ENCODE measurements at regions not wholly inside any gene's neighbourhood (a gene's known extent, or its start where the extent isn't known, plus 50 kb on each side); places are given as distances from the start of the nearest gene placed in this dataset.

DNA sequence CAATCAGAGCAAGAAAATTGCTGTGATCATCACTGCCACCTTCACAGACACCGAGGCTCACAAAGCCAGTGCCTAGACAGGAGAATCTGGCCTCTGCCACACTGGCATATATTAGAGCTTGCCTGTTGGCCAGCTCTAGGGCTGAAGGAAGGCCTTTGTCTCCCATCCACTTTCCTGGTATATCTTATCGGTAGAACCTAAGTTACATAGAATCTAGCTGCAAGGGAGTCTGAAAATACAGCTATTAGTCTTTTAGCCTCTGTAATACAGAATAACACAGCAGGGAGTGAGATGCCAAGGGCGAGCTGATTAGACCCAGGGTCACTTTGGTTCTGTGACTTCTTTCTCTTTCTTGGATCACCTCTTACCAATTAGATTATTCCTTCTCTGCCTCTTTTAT, 154.9 kb upstream of the KL start:
- no peak for DNase-seq (ENCODE audit: low read depth)

DNA sequence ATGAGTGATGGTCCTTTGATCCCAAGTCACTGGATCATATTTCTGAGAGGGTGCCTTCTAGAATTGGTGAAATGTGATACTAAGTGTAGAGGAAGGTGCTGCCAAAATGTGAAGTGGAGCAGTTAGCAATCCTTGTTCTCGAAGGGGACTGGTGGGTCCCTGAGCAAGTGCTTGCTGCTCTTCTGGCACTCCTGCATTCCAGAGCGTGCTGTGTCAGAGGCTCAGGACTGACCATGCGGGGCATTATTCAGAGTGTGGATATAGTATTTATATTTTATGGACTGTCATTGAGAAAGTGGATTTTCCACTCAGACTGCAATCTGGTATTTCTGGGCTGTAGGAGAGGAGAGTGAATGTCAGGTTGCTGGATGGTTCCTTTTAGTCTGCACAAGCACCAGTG, 152.6 kb upstream of the KL start:
- no peak for DNase-seq (ENCODE audit: low read depth)

DNA sequence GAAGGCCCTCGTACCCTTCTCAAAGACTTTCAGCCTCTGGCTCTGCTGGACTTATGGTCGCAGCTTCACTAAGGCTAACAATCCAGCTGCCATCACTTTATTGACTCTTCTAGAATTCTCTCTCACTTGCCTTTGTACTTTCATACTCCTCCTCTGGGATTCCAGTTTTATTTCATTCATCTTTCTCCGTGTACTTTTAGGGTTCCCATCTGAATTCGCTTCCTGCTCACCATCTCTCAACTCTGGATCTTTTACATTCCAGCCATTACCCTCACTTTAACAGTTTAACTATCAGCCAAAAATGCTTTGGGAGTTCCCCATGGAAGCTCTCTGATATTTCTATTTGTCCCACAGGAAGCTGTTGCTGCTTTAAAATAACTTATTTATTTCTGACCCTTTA, 149.3 kb upstream of the KL start:
- no peak for DNase-seq (ENCODE audit: low read depth)

DNA sequence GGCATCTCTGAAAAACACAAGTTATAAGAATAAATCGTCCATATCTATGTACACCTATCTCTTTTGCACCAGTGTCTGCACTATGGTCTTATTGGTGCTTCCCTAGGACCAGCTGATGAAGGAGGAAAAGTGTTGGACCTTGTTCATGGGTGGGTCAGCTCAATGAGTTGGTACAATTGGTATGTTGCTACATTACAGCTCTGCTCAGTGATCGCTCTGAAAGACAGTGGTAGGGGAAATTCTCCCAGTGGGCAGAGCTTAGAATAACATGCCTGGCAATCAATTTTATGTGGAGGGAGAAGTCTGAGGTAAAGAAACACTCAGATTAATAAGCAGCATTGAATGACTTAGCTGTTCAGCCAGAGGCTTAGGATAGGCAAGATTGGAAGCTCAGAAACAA, 138.7 kb upstream of the KL start:
- DNase-seq (ENCODE audit: low read depth): no peak

DNA sequence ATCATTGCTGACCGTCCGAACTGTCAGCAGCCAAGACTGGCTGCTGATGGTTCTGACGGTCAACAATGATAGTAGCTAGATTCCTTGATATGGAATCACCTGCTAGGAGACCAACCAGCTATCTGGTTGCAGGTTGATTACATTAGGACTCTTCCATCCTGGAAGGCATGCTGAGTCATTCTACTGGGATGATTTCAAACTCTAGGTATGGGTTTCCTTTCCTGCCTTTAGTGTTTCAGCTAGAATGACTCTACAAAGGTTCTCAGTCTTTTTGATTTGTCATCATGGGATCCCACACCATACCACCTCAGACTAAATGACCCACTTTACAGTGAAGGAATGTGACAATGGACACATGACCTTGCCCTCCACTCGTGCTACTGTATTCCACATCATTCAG, 138.1 kb upstream of the KL start:
- no peak for DNase-seq (ENCODE audit: low read depth)

DNA sequence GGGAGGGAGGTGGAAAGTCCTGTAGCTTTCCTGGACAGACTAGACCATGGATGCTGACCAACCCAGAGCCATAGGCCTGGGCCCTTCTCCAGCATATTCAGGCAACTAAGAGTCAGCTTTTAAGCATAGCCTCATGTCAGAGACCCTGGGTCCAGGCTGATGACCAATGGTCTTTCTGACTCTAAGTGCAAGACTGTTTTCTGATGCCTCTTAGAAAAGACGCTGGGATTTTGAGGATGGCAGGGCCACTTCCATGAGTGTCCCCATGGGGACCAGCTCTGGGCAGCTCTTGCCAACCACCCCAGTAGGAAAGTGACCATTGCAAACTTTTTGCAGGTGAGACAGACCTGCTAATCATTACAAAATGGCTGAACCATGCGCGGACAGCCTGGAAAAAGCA, 135.6 kb upstream of the KL start:
- no peak for DNase-seq (ENCODE audit: low read depth)

DNA sequence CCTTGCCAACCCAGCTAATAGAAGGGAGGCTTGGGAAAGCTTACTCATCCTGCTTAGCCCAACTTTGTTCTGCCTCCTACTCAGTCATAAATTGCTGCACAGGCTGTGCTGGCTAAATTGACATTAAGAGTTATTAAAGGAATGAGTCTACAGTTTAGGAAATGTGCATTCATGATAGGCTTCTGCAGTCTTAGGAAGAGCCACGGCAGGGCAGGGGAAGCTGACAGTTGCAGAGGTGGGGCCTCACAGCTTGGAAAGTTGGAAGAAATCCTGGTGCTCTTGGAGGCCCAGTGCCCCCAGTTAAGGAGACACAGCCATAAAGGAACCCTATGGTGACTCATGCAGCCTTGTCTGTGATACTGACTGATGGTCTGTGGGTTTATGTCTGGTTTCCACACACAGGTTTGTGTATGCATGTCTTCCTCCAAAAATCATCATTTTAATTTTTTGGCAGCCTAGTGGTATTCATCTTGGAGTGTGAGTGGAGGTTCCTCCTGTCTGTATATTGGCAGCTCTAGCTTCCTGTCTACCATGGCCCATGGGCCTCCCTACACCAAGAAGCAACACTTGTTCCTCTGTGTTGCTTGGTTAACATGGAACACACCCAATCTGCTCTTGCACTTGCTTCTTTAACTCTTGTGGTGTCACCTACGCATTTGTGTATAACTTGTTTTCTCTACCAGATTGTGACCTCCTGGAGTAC, 135.0 kb upstream of the KL start:
- DNase-seq (ENCODE audit: low read depth): no peak

DNA sequence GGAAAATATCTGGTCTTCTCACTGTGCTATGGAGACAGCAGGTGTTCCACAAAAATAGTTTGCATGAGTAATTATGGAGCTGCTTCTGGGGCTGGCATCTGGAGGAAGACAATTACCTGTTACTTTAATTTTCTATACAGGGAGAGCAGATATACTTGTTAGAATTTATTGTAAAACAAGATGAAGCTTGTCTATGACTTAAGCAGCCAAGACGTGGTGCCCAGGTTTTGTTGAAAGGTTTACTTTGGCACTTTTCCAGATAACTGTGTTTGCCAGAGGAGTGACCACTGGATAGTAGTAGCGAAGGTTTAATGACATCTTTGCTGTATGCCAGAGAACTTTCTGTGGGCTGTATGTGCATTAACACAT, 134.5 kb upstream of the KL start:
- no peak for DNase-seq (ENCODE audit: low read depth)

DNA sequence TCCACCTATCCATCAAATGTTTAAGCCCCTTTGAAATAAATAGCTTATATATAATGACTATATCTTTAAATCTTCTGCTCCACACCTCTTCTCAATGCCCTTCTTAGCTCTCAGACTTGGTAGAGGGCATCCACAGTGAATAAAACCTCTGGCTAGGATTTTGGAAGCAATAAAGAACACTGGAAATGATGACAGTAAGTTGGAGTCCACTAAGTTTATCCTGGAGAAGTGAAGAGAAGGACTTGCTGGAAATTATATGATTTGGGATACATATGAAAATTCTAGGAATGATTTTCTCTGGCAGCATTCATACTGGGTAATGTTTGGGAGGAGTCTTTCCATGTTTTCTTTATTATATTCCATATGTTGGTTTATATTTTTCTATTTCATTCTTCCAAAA, 133.5 kb upstream of the KL start:
- no peak for DNase-seq (ENCODE audit: low read depth)

DNA sequence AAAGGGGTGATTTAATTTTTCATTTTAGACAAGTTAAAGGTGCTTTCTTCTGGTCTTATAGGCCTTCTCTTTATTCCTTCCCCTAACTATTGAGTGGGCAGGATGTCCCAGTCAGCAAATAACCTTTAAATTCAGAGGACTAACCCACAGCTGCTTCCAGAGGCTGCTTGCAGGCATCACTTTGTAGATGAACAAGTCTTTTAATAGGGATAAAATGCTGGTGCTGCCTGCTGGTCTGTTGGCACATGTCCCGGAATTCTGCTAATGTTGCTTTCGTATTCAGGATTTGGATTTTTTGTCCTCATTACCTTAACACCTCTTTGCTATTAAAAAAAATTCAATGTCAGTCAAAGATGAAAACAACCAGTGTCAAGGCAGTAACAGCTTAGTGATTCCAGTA, 132.7 kb upstream of the KL start:
- DNase-seq (ENCODE audit: low read depth): no peak

DNA sequence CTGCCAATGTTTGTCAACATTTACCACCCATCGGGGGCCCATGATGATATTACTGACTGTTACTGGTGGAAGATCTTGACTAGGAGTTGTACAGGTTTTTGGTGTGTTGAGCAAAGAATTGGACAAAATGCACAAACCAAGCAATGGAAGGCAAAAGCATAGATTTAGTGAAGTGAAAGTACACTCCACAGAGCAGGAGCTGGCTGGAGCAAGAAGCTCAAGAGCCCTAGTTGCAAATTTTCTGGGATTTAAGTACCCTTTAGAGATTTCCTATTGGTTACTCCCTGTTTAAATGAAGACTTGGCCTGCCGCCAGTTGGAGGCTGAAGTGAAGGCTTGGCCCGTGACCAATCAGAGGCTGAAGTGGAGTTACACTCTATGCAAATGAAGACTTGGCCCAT, 128.6 kb upstream of the KL start:
- DNase-seq (ENCODE audit: low read depth): no peak

DNA sequence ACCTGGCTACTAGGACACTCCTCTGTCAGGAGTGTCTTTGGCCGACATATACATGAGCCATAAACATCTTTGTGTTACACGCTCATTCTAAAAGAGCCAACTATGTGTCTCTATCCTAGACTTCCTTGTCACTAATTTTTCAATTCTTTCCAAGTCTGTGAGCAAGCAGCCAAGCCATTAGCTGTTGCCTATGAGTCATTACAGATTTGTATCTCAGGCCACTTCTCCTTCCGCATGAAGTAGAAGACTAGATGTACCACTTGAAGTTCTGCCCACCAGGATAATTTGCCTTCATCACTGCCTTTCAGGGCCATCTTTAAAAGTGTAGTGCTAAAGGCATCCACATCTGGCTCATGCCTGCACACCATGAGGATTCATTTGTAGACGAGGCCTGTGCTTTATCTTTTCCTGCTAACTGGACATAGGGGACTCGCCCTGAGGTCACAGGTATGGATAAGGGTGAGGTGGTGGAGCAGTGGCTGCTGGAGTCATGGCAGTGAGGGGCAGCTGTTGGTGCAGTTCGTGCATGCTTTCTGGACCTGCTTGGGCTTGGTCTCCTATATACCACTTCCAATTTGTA, 126.1 kb upstream of the KL start:
- DNase-seq (ENCODE audit: low read depth): no peak

DNA sequence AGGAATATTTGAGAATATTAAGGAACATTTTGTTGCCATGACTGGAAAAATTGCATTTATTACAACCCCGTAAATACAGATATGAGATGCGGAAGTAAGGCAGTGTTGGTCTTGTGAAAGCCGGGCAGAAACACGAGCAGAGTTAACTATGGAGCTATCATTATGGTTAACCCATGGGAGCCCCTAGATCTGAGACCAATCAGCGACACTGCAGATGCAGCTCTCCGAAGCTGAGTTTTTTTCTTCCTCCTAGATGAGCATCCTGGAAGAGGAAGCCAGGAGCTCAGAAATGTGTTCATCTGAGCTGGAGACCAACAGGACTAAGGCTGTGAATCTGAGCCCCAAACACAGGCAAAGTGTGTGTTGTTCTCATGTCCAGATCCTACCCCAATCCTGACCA, 123.0 kb upstream of the KL start:
- DNase-seq (ENCODE audit: low read depth): no peak

DNA sequence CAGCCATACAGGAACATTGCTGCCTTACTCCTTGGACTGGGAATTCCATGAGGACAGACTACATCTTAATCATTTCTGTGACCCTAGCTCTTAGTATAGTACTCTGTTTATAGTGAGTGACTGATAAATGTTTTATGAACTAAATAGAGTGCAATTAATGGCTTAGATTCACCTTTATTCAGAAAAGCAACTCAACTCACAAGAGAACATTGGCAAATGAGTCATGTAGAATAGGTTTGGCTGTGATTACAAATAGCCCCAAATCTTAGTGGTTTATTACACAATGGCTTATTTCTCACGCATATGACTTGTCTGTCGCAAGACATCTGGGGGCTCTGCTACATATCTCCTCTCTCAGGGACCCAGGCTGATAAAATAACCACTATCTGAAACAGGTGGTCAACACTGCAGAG, 121.6 kb upstream of the KL start:
- DNase-seq (ENCODE audit: low read depth): no peak

DNA sequence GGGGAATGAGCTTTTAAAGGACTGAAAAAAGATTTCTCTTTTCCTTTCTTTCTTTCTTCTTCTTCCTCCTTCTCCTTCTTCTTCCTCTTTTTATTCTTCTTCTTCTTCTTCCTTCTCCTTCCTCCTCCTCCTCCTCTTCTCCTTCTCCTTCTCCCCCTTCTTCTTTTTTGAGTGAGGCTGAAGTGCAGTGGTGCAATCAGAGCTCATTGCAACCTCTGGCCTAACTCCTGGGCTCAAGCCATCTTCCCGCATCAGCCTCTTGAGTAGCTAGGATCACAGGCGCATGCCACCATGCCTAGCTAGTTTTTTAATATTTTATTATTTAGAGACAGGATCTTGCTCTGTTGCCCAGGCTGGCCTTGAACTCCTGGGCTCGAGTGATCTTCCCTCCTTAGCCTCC, 120.9 kb upstream of the KL start:
- no peak for DNase-seq (ENCODE audit: low read depth)

DNA sequence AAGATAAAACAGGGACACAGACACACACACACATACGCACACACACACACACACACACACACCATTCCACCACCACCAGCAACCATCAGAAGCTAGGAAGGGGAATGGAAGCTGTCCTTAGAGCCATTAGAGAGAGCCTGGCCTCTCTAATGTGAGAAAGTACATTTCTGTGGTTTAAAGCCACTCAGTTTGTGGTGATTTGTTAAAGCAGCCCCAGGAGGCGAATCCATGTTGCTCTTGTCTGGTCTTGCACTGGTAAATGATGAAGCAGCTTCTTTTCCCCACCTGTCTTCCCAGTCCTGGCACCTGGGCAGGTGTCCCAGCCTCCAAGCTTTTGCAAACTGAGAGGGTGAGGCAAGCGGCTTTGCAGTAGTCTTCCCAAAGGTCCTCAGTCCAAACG, 118.9 kb upstream of the KL start:
- no peak for DNase-seq (ENCODE audit: low read depth)

DNA sequence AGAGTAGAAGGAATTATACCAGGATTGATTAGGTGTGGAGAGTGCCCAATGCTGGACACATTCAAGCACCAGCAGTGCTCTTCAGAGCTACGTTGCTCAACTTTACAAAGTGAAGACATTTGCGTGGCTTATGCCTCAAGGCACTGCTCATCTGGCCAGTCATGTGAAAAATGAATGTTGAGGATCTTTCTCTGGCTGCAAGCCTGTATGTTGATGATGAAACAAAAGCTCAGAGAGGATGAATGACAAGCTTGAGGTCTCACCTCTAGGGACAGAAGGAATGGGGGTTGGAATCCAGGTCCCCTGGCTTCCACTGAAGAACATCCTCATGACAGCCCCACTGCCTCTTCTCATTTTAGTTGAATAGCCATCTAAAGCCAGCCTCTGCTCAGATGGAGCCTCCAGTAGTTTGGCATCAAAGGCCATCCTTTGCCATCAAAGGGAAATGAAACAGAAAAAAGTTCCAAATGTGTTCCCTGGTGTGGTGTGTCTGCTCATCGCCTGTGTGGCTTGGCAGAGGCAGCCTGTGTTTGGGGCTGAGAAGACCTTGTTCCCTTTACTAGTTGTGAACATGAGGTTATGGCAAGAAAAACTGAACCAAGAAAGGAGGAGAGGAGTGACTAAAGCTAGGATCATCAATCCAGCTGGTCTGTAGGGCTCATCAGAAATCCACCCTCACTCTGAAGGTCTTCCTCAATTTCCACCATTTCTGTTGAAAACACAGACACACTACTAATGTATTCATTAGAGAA, 114.0 kb upstream of the KL start:
- no peak for DNase-seq (ENCODE audit: low read depth)

DNA sequence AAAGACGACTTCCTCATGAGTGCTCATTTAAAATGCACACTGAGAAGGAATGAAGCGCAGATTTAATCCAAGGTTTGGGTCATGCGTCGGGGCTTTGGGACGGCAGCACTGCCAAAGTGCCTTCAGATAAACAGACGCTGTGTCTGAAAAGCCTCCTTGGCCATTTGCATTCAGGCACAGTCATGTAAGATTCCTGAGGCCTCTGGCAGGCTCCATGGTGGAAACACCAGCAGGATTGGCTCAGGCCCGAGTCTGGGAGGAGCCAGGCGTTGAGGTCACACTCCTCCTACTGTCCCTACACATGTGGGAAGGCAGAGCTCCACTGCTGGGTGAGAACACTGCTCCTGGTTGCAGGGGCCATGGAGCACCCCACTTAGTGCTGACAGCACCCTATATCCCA, 113.3 kb upstream of the KL start:
- no peak for DNase-seq (ENCODE audit: low read depth)

DNA sequence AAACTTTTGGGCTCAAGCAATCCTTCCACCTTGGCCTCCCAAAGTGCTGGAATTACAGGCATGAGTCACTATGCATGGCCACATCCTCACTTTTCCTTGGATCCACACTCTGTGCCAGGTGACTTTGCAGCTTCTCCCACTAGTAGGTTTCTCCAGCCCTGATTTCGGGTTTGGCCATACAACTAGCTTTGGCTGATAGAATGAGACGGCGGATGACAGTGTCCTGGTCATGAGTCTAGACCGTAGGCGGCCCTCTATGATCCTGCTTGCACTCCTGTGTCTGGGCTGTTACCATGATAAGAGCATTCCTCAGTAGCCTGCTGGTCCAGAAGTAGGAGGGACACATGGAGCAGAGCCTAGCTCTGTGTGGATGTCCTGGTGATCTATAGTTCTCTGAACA, 112.5 kb upstream of the KL start:
- no peak for DNase-seq (ENCODE audit: low read depth)

DNA sequence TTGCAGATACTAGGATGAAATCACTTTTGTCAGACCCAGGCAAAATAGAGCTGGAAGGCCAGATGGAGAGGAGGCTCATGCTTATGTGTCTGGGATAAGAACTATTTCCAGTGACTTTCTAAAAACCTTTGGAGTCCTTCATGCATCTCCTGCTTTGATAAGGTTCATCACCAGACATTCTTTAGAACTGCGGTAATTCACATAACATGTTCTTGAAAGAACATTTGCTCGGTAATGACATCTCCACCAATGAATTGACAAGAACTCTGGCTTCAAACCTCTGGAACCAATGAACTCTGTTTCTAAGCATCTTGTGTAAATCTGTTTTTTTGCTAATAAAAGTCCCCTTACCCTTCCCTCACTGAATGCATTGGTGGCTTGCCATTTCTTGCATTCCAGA, 112.0 kb upstream of the KL start:
- DNase-seq (ENCODE audit: low read depth): no peak

DNA sequence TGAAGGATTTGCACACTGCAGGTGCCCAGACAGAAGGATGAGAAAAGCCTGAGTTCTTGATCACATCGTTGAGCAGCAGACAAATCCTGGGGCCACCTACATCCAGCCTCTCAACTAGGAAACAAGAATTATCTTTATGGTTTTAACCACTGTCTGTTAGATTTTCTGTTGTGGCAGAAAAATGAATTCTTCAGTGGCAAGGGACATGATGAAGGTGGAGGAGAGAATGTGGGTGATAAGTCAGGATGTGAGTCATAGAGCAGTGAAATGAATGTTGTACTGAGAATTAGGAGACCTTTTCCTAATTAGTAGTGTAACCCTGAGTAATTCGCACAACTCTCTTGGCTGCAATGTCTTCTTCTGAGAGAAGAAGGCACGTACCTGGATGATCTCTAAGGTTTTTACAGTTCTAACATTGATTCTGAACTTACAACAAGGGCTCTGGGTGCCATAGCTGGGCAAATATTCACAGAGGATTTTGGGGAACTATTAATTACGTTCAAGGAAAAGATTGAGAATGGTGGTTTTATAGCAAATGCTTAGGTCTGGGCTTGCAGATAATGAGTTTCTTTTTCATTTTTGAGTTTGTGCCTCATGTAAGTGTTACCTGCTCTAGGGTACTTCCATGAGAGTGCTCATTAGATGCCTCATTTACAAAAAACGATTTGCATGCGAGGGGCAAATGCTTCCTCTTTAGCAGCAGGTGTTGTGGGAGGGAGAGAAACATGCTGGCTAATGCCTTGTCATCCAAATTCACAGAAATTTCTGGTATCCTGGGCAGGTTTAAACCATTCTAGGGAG, 111.0 kb upstream of the KL start:
- no peak for DNase-seq (ENCODE audit: low read depth)

DNA sequence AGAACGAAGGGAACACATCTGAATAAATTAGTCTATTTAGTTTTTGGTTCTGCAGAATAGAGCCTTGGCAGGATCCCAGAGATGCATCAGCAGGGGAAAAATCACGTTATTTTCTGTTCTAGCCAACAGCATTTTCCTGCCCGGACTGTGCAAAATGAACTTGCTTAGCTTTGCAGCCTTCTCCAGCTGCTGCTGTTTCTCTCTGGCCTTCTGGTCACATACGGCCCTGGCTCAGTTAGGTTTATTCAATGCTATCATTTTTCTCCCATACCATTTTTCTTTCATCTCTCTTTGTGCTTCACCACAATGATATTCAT, 110.4 kb upstream of the KL start:
- no peak for DNase-seq (ENCODE audit: low read depth)

DNA sequence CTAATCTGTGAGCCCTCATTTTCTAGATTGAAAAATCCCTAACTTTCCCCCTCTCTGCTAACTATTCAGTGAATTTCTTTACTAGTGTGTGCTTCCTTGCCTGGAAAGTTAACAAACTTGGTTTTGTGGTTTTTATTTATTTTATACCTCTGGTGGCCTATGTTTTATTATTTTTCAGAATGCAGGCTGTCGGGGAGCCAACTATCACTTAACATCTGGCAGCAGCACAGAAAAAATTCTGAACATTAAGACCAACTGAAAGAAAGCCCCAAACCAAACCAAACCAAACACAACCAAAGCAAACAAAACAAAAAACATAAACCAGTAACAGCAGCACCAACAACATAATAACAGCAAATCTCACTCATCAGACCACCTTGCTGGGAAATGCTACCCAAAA, 109.0 kb upstream of the KL start:
- DNase-seq (ENCODE audit: low read depth): no peak
